ENCODE measurements at regions not wholly inside any gene's neighbourhood (a gene's known extent, or its start where the extent isn't known, plus 50 kb on each side); places are given as distances from the start of the nearest gene placed in this dataset.

DNA sequence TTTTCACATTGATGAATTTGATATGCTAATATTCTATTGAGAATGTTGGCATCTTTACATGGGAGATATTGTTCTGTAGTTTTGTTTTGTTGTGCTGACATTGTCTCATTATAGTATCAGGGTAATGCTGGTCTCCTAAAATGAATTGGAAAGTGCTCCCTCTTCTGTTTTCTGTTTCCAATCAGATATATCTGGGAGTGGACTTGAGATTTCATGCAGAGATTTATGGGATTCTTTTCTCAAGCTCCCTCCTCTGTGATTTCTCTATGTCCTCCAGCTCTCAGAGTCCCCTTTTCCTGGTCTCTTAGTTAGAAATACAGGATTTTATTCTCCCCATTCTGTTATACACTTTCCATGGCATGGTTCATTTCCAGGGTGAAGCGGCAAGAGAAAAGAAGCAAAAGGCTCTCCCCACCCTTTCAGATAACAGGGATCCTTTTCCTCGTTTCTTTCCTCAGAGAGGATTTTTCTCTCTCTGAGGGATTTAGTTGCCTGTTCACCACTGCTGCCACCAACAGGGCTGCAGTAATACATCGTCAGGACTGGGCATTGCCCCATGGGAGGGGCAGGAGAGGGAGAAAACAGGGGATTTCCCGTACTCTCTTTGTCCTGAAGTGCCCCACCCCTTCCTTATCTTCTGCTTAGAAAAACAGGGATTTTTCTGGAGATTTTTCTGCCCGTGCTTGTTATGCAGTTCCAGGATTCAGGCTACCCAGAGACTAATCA, 59.3 kb upstream of the STMND1 start:
- intact Hi-C loops (cut with micrococcal nuclease), result no loop called here
- DNase-seq (no peak), ATAC-seq (no peak)
- Mint-ChIP-seq H3K4me3 (no peak overlapping the region), H3K27ac (no peak overlapping the region), H3K9me3 (peaks cover 2% of the 10 kb centered on the region in 2 donors), H3K4me1 (no peaks in the 10 kb centered on the region), H3K36me3 (no peaks in the 10 kb centered on the region), H3K27me3 (ENCODE audit: low read depth in 2 of 2) (peaks cover 19 to 60% of the 10 kb centered on the region in 2 donors)
- Histone ChIP-seq H3K9me3 (ENCODE audit: control insufficient read depth, insufficient read depth, low read length) (no peaks in the 10 kb centered on the region), H3K4me1 (ENCODE audit: control insufficient read depth, insufficient read depth, low read length) (no peaks in the 10 kb centered on the region), H3K36me3 (ENCODE audit: control insufficient read depth, insufficient read depth, low read length) (no peaks in the 10 kb centered on the region), H3K27ac (ENCODE audit: low read length) (no peak overlapping the region), H3K27me3 (ENCODE audit: control insufficient read depth, insufficient read depth, low read length) (peaks cover 7% of the 10 kb centered on the region), H3K4me3 (ENCODE audit: low read length) (no peak overlapping the region)
- WGBS (ENCODE audit: insufficient coverage), result 31% methylated on average over 4 of the region's 5 CpGs
- TF ChIP-seq, protein P1, sequence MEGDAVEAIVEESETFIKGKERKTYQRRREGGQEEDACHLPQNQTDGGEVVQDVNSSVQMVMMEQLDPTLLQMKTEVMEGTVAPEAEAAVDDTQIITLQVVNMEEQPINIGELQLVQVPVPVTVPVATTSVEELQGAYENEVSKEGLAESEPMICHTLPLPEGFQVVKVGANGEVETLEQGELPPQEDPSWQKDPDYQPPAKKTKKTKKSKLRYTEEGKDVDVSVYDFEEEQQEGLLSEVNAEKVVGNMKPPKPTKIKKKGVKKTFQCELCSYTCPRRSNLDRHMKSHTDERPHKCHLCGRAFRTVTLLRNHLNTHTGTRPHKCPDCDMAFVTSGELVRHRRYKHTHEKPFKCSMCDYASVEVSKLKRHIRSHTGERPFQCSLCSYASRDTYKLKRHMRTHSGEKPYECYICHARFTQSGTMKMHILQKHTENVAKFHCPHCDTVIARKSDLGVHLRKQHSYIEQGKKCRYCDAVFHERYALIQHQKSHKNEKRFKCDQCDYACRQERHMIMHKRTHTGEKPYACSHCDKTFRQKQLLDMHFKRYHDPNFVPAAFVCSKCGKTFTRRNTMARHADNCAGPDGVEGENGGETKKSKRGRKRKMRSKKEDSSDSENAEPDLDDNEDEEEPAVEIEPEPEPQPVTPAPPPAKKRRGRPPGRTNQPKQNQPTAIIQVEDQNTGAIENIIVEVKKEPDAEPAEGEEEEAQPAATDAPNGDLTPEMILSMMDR (IDR thresholded peaks at IDR 0.05), result no peak

DNA sequence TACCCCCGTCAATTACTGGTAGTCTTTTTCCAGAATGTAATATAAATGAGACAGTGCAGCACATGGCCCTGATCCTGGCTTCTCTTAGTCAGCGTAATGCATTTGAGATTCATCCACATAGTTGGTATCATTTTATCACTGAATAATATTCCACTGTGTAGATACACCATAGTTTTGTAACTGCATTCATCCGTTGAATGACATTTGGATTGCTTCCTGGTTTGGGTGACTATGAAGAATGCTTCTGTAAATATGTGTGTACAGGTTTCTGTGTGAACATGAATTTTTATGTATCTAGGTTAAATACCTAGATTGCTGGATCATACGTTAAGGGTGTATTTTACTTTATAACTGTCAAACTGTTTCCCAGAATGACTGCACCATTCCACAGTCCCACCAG, 62.6 kb upstream of the STMND1 start:
- no peaks in the 10 kb centered on the region for H3K9me3 ChIP-seq (ENCODE audit: control insufficient read depth, insufficient read depth, low read length)
- H3K27me3 ChIP-seq (ENCODE audit: control insufficient read depth, insufficient read depth, low read length), result peaks cover 7% of the 10 kb centered on the region
- H3K27ac ChIP-seq (ENCODE audit: low read length), result no peak overlapping the region
- H3K4me3 ChIP-seq (ENCODE audit: low read length), result no peak overlapping the region
- TF ChIP-seq, protein P1 (IDR thresholded peaks at IDR 0.05), result no peak
- H3K4me1 ChIP-seq (ENCODE audit: control insufficient read depth, insufficient read depth, low read length), result no peaks in the 10 kb centered on the region
- Mint-ChIP-seq H3K4me3 (no peak overlapping the region), H3K27ac (no peak overlapping the region), H3K9me3 (peaks cover 2% of the 10 kb centered on the region in 2 donors), H3K4me1 (no peaks in the 10 kb centered on the region), H3K36me3 (no peaks in the 10 kb centered on the region), H3K27me3 (ENCODE audit: low read depth in 2 of 2) (peaks cover 25 to 57% of the 10 kb centered on the region in 2 donors)
- H3K36me3 ChIP-seq (ENCODE audit: control insufficient read depth, insufficient read depth, low read length), result no peaks in the 10 kb centered on the region
- no peak for ATAC-seq
- 91% methylated on average over 3 of the region's 4 CpGs for WGBS (ENCODE audit: insufficient coverage)
- intact Hi-C loops (cut with micrococcal nuclease), result no loop called here
- DNase-seq, result no peak

DNA sequence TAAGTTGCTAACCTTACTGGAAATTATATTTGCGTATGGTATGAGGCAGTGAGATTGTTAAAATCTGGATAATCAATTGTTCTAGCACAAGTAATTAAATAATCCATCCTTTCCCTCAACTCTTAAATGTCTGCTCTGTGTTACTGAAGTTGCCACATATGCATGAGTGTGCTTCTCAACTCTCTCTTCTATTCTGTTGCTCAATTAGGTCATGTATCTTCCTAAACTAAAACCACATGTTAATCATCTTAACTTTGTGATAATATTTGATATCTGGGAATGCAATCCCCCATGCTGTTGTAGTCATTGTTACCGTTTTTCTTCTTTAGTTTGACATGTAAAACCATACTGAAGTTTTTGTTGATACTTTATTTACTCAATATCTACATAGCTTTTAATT, 63.5 kb upstream of the STMND1 start:
- Mint-ChIP-seq H3K27ac (no peak overlapping the region), H3K9me3 (peaks cover 2% of the 10 kb centered on the region in 2 donors), H3K4me1 (no peaks in the 10 kb centered on the region), H3K4me3 (no peak overlapping the region), H3K36me3 (no peaks in the 10 kb centered on the region), H3K27me3 (ENCODE audit: low read depth in 2 of 2) (peaks cover 22 to 48% of the 10 kb centered on the region in 2 donors)
- Histone ChIP-seq H3K27ac (ENCODE audit: low read length) (no peak overlapping the region), H3K4me1 (ENCODE audit: control insufficient read depth, insufficient read depth, low read length) (no peaks in the 10 kb centered on the region), H3K4me3 (ENCODE audit: low read length) (no peak overlapping the region), H3K9me3 (ENCODE audit: control insufficient read depth, insufficient read depth, low read length) (no peaks in the 10 kb centered on the region), H3K36me3 (ENCODE audit: control insufficient read depth, insufficient read depth, low read length) (no peaks in the 10 kb centered on the region), H3K27me3 (ENCODE audit: control insufficient read depth, insufficient read depth, low read length) (peaks cover 4% of the 10 kb centered on the region)
- TF ChIP-seq, protein P1 (IDR thresholded peaks at IDR 0.05), result no peak
- ATAC-seq (no peak), DNase-seq (no peak)
- intact Hi-C loops (cut with micrococcal nuclease), result no loop called here
- WGBS (ENCODE audit: insufficient coverage), result no CpG with 5 or more reads among the region's 2 CpGs

DNA sequence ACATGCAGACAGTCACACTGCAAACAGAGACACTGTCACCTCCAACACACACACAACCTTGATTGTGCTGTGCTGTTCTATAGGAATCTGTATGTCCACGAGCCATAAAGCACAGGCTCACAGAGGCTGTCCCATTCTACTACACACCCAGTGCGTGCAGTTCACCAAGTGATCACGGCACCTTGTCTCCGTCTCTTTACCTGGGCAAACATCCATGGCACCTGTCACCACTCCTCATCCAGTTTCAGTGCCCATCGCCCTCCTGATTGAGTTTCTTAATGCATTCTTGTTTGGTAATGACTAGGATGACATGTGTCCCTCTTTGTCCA, 65.8 kb upstream of the STMND1 start:
- H3K9me3 Mint-ChIP-seq, result peaks cover 2% of the 10 kb centered on the region in 2 donors
- H3K27me3 Mint-ChIP-seq (ENCODE audit: low read depth in 2 of 2), result peaks cover 20 to 32% of the 10 kb centered on the region in 2 donors
- no peak overlapping the region for H3K27ac Mint-ChIP-seq
- TF ChIP-seq, protein P1 (IDR thresholded peaks at IDR 0.05), result no peak
- no peaks in the 10 kb centered on the region for H3K4me1 Mint-ChIP-seq
- no peak overlapping the region for H3K4me3 ChIP-seq (ENCODE audit: low read length)
- no peaks in the 10 kb centered on the region for H3K36me3 ChIP-seq (ENCODE audit: control insufficient read depth, insufficient read depth, low read length)
- no peak overlapping the region for H3K4me3 Mint-ChIP-seq
- no peaks in the 10 kb centered on the region for H3K4me1 ChIP-seq (ENCODE audit: control insufficient read depth, insufficient read depth, low read length)
- WGBS (ENCODE audit: insufficient coverage), result 89% methylated on average over 5 of the region's 5 CpGs
- no peaks in the 10 kb centered on the region for H3K9me3 ChIP-seq (ENCODE audit: control insufficient read depth, insufficient read depth, low read length)
- DNase-seq (no peak), ATAC-seq (no peak)
- intact Hi-C loops (cut with micrococcal nuclease), result no loop called here
- no peaks in the 10 kb centered on the region for H3K36me3 Mint-ChIP-seq
- no peaks in the 10 kb centered on the region for H3K27me3 ChIP-seq (ENCODE audit: control insufficient read depth, insufficient read depth, low read length)
- no peak overlapping the region for H3K27ac ChIP-seq (ENCODE audit: low read length)
